Activated gamma-delta T cell treated with anti-CD3 and anti-CD28 coated beads, Interleukin-2, amount 50 U/mL, for 16 hours (primary cell): ENCODE measurements at regions not wholly inside any gene's neighbourhood (a gene's known extent, or its start where the extent isn't known, plus 50 kb on each side); places are given as distances from the start of the nearest gene placed in this dataset.

Experiments used
- DNase-seq: peaks from one replicate; pipeline ENCODE4 v3.0.0-alpha.2; 2020; ENCODE audit warnings: low read depth

GRCh38 chr18:47543080-47543479, 291.6 kb upstream of the SKOR2 start:
- DNase-seq, result no peak

GRCh38 chr18:47542551-47542950, 291.1 kb upstream of the SKOR2 start:
- no peak for DNase-seq

- no peak for DNase-seq
Observed at GRCh38 chr18:47531717-47532116, 280.3 kb upstream of the SKOR2 start.

- DNase-seq, result no peak
Observed at GRCh38 chr18:47530695-47531094, 279.2 kb upstream of the SKOR2 start.

- no peak for DNase-seq
Observed at GRCh38 chr18:47528343-47528742, 276.9 kb upstream of the SKOR2 start.

GRCh38 chr18:47526147-47526546, 274.7 kb upstream of the SKOR2 start:
- no peak for DNase-seq

GRCh38 chr18:47522359-47522758, 270.9 kb upstream of the SKOR2 start:
- DNase-seq, result no peak

GRCh38 chr18:47520263-47520662, 268.8 kb upstream of the SKOR2 start:
- DNase-seq, result no peak

GRCh38 chr18:47519706-47520105, 268.2 kb upstream of the SKOR2 start:
- DNase-seq, result no peak

- DNase-seq, result no peak
Observed at GRCh38 chr18:47519277-47519676, 267.8 kb upstream of the SKOR2 start.

- no peak for DNase-seq
Observed at GRCh38 chr18:47513614-47514013, 262.2 kb upstream of the SKOR2 start.

GRCh38 chr18:47512726-47513435, 261.4 kb upstream of the SKOR2 start:
- DNase-seq, result no peak

GRCh38 chr18:47512056-47512455, 260.6 kb upstream of the SKOR2 start:
- no peak for DNase-seq

- no peak for DNase-seq
Observed at GRCh38 chr18:47510831-47511230, 259.4 kb upstream of the SKOR2 start.

GRCh38 chr18:47507651-47508050, 256.2 kb upstream of the SKOR2 start:
- no peak for DNase-seq

GRCh38 chr18:47506897-47507296, 255.4 kb upstream of the SKOR2 start:
- no peak for DNase-seq

- no peak for DNase-seq
Observed at GRCh38 chr18:47501946-47502345, 250.5 kb upstream of the SKOR2 start.

GRCh38 chr18:47500930-47501329, 249.5 kb upstream of the SKOR2 start:
- no peak for DNase-seq

GRCh38 chr18:47492691-47493090, 241.2 kb upstream of the SKOR2 start:
- DNase-seq, result no peak

- no peak for DNase-seq
Observed at GRCh38 chr18:47490882-47491281, 239.4 kb upstream of the SKOR2 start.

GRCh38 chr18:47485221-47485797, 233.8 kb upstream of the SKOR2 start:
- DNase-seq, result no peak

GRCh38 chr18:47484068-47484467, 232.6 kb upstream of the SKOR2 start:
- no peak for DNase-seq

- DNase-seq, result no peak
Observed at GRCh38 chr18:47480166-47480565, 228.7 kb upstream of the SKOR2 start.

GRCh38 chr18:47471784-47472183, 220.3 kb upstream of the SKOR2 start:
- DNase-seq, result no peak
